GM12892 (cell line): ENCODE measurements at regions not wholly inside any gene's neighbourhood (a gene's known extent, or its start where the extent isn't known, plus 50 kb on each side); places are given as distances from the start of the nearest gene placed in this dataset.
A peak's percentile ranks its signal among the peaks of the same experiment; 100 is the strongest.

Experiments used
- DNase-seq: peaks from one replicate; pipeline ENCODE4 v3.0.0; 2011; ENCODE audit not compliant: insufficient read length
- FAIRE-seq: peaks from 2 replicates; lab custom pipeline; 2011; peaks lifted over from hg19 to GRCh38; lab: Jason Lieb, UNC
- POLR2A ChIP-seq: IDR thresholded peaks from 2 replicates; pipeline ENCODE4 v1.6.1; 2011; ENCODE audit warnings: low read depth, low read length, control low read depth
- POLR2AphosphoS5 ChIP-seq: IDR thresholded peaks from 2 replicates; pipeline ENCODE4 v1.6.1; 2011; ENCODE audit warnings: low read depth, low read length, control low read depth
- TAF1 ChIP-seq: IDR thresholded peaks from 2 replicates; pipeline ENCODE4 v1.6.1; 2011; ENCODE audit warnings: low read depth, mild to moderate bottlenecking, control low read depth, low read length, borderline replicate concordance

DNA sequence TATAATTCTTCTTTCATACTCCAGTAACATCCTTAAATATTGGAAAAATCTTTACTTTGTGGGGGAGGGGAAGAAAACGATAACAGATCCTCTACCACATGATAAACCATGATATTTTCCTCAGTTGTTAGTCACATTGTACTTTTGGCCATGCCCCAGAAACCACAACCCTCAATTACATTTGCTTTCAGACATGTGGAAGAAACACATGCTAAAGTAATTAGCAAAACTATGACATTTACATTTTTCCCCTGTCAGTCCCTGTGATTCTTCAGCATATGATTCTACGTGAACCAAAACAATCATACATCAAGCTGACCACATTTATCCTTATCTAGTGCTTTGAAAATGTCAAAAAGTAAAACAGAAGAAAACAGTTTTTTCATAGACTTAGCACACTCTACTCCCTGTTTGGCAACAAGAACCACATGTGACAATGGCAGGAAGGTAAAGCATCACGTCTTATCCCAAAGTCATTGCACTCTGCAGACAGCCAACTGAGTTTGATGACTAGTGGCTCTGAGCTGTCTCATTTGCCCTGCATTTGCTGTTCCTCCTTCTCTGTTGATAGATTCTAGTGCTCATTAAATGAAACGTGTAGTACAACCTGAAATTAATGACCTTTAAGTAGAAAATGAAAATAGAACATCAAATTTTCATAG is 505.8 kb upstream of the MARCKS start:
- TF ChIP-seq POLR2A (no peak), POLR2AphosphoS5 (no peak), TAF1 (no peak)
- FAIRE-seq (no peak), DNase-seq (no peak)

DNA sequence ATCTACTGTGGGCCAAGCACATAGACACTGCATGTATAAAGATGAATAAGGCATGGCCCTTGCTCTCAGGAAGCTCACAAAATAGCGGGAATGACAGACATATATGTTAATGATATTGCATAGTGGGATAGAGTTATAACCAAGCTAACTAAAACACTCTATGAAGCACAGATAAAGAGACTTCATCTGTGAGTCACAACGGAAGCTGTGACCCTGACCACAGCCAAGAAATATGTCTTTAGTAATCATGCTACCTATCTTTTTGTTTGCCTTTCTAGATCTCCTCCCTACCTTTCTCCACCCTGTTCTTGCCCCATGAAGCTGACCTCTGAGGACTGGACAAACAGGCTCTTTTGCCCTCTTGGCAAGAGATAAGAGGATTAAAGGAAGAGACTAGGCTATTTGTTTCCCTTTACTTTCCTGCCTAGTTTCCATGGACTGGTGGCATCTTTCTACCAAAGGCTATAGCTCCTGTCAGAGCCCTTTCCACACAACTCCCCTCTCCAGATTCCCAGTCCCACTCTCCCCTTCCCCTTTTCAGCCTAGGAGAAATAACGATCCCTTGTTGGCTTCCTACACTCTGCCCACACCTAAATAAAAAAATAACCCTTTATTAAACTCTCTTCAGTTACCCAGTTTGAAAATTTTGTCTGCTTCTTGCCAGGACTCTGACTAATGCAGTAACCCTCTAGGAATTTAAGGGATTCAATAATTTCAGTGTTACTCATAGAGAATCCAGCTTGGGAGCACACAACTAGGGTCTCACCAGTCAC is 504.9 kb upstream of the MARCKS start:
- no peak for FAIRE-seq
- no peak for DNase-seq
- TF ChIP-seq POLR2A (no peak), TAF1 (no peak), POLR2AphosphoS5 (no peak)

DNA sequence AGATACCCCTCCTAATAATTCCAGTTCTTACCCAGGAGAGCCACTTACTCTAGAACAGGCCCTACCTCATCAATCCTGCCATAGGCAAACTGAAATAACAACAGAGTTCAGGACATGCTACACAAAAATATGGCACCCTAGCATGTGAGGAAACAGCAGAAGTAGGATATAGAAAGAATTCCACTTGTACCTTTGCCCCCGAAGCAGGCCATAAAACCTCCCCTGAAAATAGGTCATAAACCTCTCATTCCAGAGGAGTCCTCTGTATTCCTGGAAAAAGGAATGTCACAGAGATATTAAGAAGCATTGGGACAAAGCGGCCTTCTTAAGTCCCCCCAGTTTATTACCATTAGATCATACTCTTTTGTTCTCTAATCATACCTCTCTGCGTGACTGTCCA is 504.3 kb upstream of the MARCKS start:
- FAIRE-seq (no peak), DNase-seq (no peak)
- no peak for TF ChIP-seq POLR2A
- no peak for TF ChIP-seq POLR2AphosphoS5
- TF ChIP-seq TAF1, result no peak

DNA sequence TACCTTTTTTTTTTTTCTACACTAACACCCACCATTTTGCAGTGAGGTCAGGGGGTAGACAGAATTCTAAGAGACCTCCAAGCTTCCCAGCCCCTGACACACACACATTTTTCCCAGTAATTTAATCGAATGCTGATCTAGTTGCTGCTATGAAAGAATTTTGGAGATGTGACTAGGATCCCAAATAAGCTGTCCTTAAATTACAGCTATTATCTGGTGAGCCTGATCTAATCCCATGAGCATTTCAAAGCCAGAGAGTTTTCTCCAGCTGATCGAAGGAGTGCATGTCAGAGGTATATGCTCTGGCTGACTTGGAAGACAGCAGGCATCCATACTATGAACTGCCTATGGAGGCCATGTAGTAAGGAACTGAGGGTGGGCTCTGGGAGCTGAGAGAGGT is 503.8 kb upstream of the MARCKS start:
- DNase-seq (no peak), FAIRE-seq (no peak)
- TF ChIP-seq POLR2A (no peak), POLR2AphosphoS5 (no peak), TAF1 (no peak)

DNA sequence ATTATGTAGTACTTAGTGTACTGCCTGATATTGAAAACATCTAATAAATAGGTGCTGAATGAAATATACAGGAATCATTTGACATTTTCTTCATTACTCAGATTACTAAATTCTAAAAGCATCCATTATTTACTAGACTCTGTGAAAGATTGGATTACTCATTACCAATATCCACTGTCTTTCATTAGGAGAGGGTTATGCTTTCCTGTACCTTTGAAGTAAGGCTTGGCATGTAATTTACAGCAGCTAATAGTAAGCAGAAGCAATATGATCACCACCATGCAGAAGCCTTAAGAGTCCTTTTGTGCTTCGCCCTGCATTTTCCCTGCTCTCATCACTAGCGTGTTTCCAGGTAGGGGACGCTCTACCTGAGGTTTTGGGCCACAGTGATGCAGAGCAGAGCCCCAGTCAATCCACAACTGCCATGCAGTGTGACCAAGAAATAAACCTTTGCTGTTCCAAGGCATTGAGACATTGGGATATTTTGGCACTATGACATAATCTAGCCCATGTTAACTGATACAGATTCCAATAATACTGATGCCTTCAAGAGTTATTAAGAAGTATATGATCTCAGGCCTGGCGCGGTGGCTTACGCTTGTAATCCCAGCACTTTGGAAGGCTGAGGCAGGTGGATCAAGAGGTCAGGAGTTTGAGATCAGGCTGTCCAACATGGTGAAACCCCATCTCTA is 502.8 kb upstream of the MARCKS start:
- DNase-seq, result no peak
- TF ChIP-seq POLR2A (no peak), POLR2AphosphoS5 (no peak), TAF1 (no peak)
- no peak for FAIRE-seq

DNA sequence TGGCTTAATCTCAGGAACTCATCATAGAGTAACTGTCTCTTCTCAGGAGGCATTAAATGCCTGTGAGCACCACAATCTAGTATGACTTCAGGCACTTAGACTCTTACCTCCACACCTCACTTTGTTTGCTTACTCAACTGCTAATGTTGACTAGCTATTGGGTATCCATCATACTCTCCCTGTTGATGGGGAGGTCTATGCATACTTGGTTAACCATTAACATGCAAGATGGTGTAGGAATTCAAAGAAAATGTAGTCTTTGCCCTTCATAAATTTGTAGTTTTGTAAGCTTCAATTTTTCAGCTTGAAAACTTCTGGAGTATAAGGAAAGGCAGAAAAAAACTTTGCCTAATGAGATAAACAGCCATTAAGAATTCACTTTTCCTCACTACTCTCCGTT is 501.0 kb upstream of the MARCKS start:
- TF ChIP-seq POLR2A (no peak), TAF1 (no peak), POLR2AphosphoS5 (no peak)
- no peak for FAIRE-seq
- DNase-seq, result no peak

DNA sequence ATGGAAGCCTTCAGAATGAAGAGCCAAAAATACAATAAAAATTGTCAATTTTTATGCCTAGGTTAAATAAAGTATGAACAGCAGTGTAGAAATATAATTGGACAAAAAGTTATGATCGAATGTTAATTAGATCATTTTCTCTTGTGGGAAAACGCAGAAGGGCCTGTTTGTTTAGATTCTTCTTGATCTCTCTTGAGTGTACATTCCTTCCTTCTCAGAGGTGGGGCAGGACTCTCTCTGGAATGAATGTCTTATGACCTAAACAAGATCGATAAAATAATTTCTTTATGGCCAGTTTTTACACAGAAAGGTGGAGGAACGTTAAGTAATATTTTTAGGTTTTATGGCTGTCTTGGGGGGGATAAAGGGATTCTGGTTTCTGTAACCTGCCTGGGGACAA is 500.1 kb upstream of the MARCKS start:
- FAIRE-seq, result no peak
- no peak for DNase-seq
- no peak for TF ChIP-seq TAF1
- no peak for TF ChIP-seq POLR2AphosphoS5
- no peak for TF ChIP-seq POLR2A

DNA sequence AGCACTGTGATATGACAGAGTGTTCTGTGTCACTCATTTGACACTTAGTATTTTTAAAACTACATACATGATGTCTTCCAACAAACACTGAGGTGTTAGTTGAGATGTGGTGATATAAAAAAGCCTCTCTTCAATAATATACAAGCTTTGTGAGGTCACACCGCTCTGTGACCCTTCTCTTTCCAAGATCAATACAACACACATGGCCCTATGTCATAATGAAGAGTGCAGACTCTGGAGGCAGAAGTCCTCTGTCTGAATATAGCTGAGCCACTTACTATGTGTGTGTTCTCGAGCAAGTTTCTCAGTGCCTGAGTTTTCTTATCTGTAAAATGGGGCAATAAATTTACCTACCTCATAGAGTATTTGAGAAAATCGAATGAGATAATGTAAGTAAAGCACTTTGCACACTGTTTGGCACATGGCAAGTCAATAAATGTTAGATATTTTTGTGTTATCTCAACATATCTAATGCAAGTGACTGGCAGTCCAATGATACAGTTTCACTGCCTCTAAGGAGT is 499.0 kb upstream of the MARCKS start:
- TF ChIP-seq TAF1 (no peak), POLR2A (no peak), POLR2AphosphoS5 (no peak)
- DNase-seq (no peak), FAIRE-seq (no peak)

DNA sequence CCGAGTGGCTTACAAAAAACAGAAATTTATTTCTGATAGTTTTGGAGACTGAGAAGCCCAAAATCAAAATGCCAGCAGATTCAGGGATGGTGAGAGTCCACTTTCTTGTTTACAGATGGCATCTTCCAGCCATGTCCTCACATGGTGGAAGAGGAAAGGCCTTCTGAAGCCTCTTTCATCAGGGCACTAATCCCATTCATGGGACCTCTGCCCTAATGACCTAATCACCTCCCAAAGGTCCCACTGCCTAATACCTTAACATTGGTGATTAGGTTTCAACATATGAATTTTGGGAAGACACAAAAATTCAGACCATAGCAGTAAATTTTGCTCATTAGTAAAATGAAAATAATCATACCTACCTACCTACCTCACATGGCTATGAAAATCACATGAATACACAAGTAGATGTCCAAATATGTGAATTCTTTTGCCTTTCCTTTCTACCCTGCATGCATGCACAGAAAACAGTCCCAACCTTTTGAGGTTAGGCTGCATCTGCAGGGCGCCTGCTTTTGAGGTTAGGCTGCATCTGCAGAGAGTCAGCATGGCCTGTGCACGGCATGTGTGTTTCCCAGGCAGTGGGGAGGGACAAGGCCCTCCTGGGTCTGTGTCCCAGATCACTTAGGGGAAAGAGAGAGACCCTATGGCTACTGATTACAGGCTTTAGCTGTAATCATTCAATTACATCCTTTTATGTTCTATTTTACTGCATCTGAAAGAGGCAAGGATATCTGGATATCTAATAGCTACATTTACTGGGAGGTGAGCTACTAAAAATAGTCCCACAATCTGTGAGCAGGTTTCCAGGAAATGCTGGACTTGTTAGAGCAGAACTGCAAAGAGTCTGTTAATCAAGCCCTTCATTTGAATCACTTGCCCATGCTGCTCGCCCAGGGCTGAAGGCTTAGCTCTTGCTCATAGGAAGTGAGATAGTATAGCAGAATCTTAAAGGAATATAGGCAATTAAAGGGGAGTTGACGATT is 497.7 kb upstream of the MARCKS start:
- DNase-seq (no peak), FAIRE-seq (peak; percentile 17)
- no peak for TF ChIP-seq TAF1
- TF ChIP-seq POLR2AphosphoS5, result no peak
- no peak for TF ChIP-seq POLR2A

DNA sequence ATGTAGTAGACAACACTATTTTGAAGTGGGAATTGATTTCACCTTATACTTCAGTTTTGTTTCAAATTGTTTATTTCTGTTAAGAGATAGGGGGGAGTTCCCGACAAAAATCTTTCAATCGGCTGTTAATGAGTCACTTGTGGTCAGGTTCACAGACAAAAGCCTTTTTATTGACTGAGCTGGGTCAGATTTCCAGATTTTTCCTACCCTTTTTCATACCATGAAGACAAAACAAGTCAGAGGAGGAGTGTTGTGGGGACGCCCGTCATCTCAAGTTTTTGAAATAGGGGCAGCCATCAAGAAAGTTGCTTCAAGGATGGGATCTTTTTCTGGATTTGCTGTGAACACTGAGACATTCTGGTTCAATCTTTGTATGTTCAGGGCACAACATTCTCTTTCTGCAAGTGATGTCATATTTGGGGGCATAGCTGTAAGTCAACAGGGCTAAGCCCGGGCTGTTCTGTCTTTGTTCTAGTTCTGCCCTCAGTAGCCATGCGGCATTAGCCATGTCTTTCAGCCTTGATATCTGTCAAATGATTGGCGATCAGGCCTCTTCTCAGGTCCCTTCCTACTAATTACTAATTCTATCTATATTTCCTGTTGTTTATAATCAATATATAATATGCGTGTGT is 496.0 kb upstream of the MARCKS start:
- TF ChIP-seq POLR2AphosphoS5 (no peak), TAF1 (no peak), POLR2A (no peak)
- FAIRE-seq, result no peak
- no peak for DNase-seq
